Stimulated activated CD4-positive, alpha-beta T cell treated with anti-CD3 and anti-CD28 coated beads, Interleukin-1b, Interleukin-23, amount 100 ng/mL, for 48 hours (primary cell): ENCODE measurements at regions not wholly inside any gene's neighbourhood (a gene's known extent, or its start where the extent isn't known, plus 50 kb on each side); places are given as distances from the start of the nearest gene placed in this dataset.

ENCODE experiments used
- DNase-seq: peaks from one replicate; pipeline ENCODE4 v3.0.0-alpha.2; 2020

- peak; percentile 20 for DNase-seq
These were observed 55.0 kb upstream of the ANO3 start for GRCh38 chr11:26276798-26277424.

- no peak for DNase-seq
These were observed 53.6 kb upstream of the ANO3 start for GRCh38 chr11:26278354-26278753.
